Peyer's patch (tissue), 4 donors: ENCODE measurements at regions not wholly inside any gene's neighbourhood (a gene's known extent, or its start where the extent isn't known, plus 50 kb on each side); places are given as distances from the start of the nearest gene placed in this dataset.
A peak's percentile ranks its signal among the peaks of the same experiment; 100 is the strongest.

Experiments used
- DNase-seq, 3 donors: peaks; one replicate each; pipeline ENCODE4 v3.0.0-alpha.2; 2017 to 2019
- H3K27ac ChIP-seq, 4 donors: fragments of 200-600 bp; sonication (generic); one replicate each; pipeline ENCODE4 v1.5.1; 2016 to 2019
- H3K27me3 ChIP-seq, 2 donors: fragments of 200-600 bp; sonication (generic); one replicate each; pipeline ENCODE4 v1.5.1; 2019
- H3K36me3 ChIP-seq, 3 donors: fragments of 200-600 bp; sonication (generic); one replicate each; pipeline ENCODE4 v1.5.1; 2016 to 2019
- H3K4me1 ChIP-seq, 4 donors: fragments of 200-600 bp; sonication (generic); one replicate each; pipeline ENCODE4 v1.5.1; 2016 to 2019
- H3K4me3 ChIP-seq, 4 donors: fragments of 200-600 bp; sonication (generic); 1 replicate in 3 of 4; 2 replicates in 1 of 4; pipeline ENCODE4 v1.5.1; 2016 to 2019; ENCODE audit warnings: mild to moderate bottlenecking in 1 of 4
- H3K9me3 ChIP-seq, 4 donors: fragments of 200-600 bp; sonication (generic); one replicate each; pipeline ENCODE4 v1.5.1; 2016 to 2019; ENCODE audit warnings: mild to moderate bottlenecking in 1 of 4
- CTCF ChIP-seq, 6 experiments: fragments of 450-650 bp in 4 of 6; fragments of 200-600 bp in 2 of 6; sonication (generic) in 1 of 6; IDR thresholded peaks; one replicate each; pipeline ENCODE4 v1.5.1; 2017 to 2019; ENCODE audit warnings: antibody characterized with exemption in 6 of 6, mild to moderate bottlenecking in 3 of 6, moderate library complexity in 1 of 6
- POLR2A ChIP-seq, 2 donors: fragments of 450-650 bp; IDR thresholded peaks; one replicate each; pipeline ENCODE4 v1.5.1; 2017; ENCODE audit warnings: antibody characterized with exemption in 2 of 2, mild to moderate bottlenecking in 2 of 2, moderate library complexity in 2 of 2

GRCh38 chr21:15195104-15195503 is 130.3 kb upstream of the NRIP1 start:
- Histone ChIP-seq H3K4me1 (no peaks in the 10 kb centered on the region), H3K4me3 (no peak overlapping the region), H3K9me3 (no peaks in the 10 kb centered on the region), H3K27ac (no peak overlapping the region), H3K27me3 (no peaks in the 10 kb centered on the region), H3K36me3 (no peaks in the 10 kb centered on the region)
- TF ChIP-seq CTCF (IDR thresholded peaks at IDR 0.05) (no peak), POLR2A (IDR thresholded peaks at IDR 0.05) (no peak)
- no peak for DNase-seq

GRCh38 chr21:15195768-15196167 is 131.0 kb upstream of the NRIP1 start:
- H3K27ac ChIP-seq: no peak overlapping the region
- no peaks in the 10 kb centered on the region for H3K9me3 ChIP-seq
- TF ChIP-seq CTCF (IDR thresholded peaks at IDR 0.05): no peak
- no peak for TF ChIP-seq POLR2A (IDR thresholded peaks at IDR 0.05)
- H3K4me1 ChIP-seq: no peaks in the 10 kb centered on the region
- no peaks in the 10 kb centered on the region for H3K36me3 ChIP-seq
- no peak overlapping the region for H3K4me3 ChIP-seq
- peak in 1 of 3 donors; percentile 72 for DNase-seq
- no peaks in the 10 kb centered on the region for H3K27me3 ChIP-seq

- TF ChIP-seq POLR2A (IDR thresholded peaks at IDR 0.05) (no peak), CTCF (IDR thresholded peaks at IDR 0.05) (no peak)
- no peaks in the 10 kb centered on the region for H3K9me3 ChIP-seq
- no peak for DNase-seq
- H3K4me1 ChIP-seq: no peaks in the 10 kb centered on the region
- no peak overlapping the region for H3K4me3 ChIP-seq
- H3K27ac ChIP-seq: no peak overlapping the region
- no peaks in the 10 kb centered on the region for H3K27me3 ChIP-seq
- no peaks in the 10 kb centered on the region for H3K36me3 ChIP-seq
Observed at GRCh38 chr21:15197696-15198095, 132.9 kb upstream of the NRIP1 start.

- Histone ChIP-seq H3K4me1 (no peaks in the 10 kb centered on the region), H3K27ac (no peak overlapping the region), H3K27me3 (no peaks in the 10 kb centered on the region), H3K9me3 (no peaks in the 10 kb centered on the region), H3K36me3 (no peaks in the 10 kb centered on the region), H3K4me3 (no peak overlapping the region)
- DNase-seq: no peak
- no peak for TF ChIP-seq CTCF (IDR thresholded peaks at IDR 0.05)
- TF ChIP-seq POLR2A (IDR thresholded peaks at IDR 0.05): no peak
Observed at GRCh38 chr21:15199414-15200383, 134.9 kb upstream of the NRIP1 start.

- no peak for TF ChIP-seq POLR2A (IDR thresholded peaks at IDR 0.05)
- no peak for TF ChIP-seq CTCF (IDR thresholded peaks at IDR 0.05)
- Histone ChIP-seq H3K36me3 (no peaks in the 10 kb centered on the region), H3K4me3 (no peak overlapping the region), H3K4me1 (no peaks in the 10 kb centered on the region), H3K27me3 (no peaks in the 10 kb centered on the region), H3K27ac (no peak overlapping the region), H3K9me3 (no peaks in the 10 kb centered on the region)
- DNase-seq: no peak
Observed at GRCh38 chr21:15203740-15204139, 138.9 kb upstream of the NRIP1 start.
